GM12892 (cell line): ENCODE measurements at regions not wholly inside any gene's neighbourhood (a gene's known extent, or its start where the extent isn't known, plus 50 kb on each side); places are given as distances from the start of the nearest gene placed in this dataset.

Experiments
- POLR2A ChIP-seq: IDR thresholded peaks from 2 replicates; pipeline ENCODE4 v1.6.1; 2011; ENCODE audit warnings: low read depth, low read length, control low read depth
- POLR2AphosphoS5 ChIP-seq: IDR thresholded peaks from 2 replicates; pipeline ENCODE4 v1.6.1; 2011; ENCODE audit warnings: low read depth, low read length, control low read depth

DNA sequence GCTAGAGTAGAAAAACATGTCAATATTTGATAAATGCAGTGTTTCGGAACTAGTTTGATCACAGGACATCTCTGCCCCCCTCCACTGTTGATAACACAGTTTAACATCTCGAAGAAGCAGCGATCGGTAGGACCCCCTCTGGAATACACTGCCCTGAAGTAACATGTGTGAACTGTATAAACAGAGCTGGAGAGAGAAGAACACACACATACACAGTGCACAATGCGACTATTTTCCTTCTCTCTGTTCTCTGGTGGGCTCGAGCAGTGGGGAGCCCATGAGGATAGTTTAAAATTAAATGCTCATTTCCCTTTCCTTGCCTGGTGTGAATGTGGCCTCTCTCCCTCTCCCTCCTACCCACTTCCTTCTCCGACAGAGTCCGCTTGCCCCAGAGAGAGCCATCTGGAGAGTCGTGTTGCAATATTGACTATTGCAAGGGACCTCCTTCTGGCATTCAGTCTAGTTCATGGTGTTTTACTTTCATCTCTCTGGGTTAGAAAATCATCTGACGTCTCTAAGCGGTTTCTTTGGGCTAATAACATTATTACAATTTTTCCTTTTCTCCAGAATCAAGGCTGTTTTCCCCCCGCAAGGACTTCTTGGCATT, 51.6 kb upstream of the BARX2 start:
- no peak for TF ChIP-seq POLR2A
- no peak for TF ChIP-seq POLR2AphosphoS5
